HCT116 (cell line): ENCODE measurements at regions not wholly inside any gene's neighbourhood (a gene's known extent, or its start where the extent isn't known, plus 50 kb on each side); places are given as distances from the start of the nearest gene placed in this dataset.

Experiments used
- CBX3 ChIP-seq: IDR thresholded peaks from 2 replicates; pipeline ENCODE4 v1.6.1; 2012; ENCODE audit warnings: low read depth
- EGR1 ChIP-seq: IDR thresholded peaks from 2 replicates; pipeline ENCODE4 v1.6.1; 2012; ENCODE audit warnings: low read depth
- EZH2 ChIP-seq: fragments of 200-600 bp; sonication (generic); IDR thresholded peaks from 2 replicates; pipeline ENCODE4 v1.6.1; 2017; ENCODE audit warnings: antibody characterized with exemption, mixed run types
- FOSL1 ChIP-seq: IDR thresholded peaks from 2 replicates; pipeline ENCODE4 v1.6.1; 2012; ENCODE audit warnings: low read depth
- JUND ChIP-seq: IDR thresholded peaks from 2 replicates; pipeline ENCODE4 v1.6.1; 2012
- SIN3A ChIP-seq: IDR thresholded peaks from 2 replicates; pipeline ENCODE4 v1.6.1; 2012; ENCODE audit warnings: low read depth
- TF ChIP-seq, protein P1 (sequence below): IDR thresholded peaks from 2 replicates; pipeline ENCODE4 v1.6.1; 2012
- TF ChIP-seq, protein P2 (sequence below), 3 experiments: fragments of 200-600 bp in 1 of 3; sonication (generic) in 1 of 3; IDR thresholded peaks in 2 of 3; conservative IDR thresholded peaks in 1 of 3; 2 replicates each; pipeline ENCODE4 v1.5.1; 2012 to 2017; ENCODE audit warnings: low read depth in 2 of 3, low read length in 2 of 3, antibody characterized with exemption in 1 of 3, borderline replicate concordance in 1 of 3, control low read depth in 1 of 3, mild to moderate bottlenecking in 1 of 3, mixed read lengths in 1 of 3, mixed run types in 1 of 3, moderate library complexity in 1 of 3; ENCODE audit not compliant: insufficient read depth in 1 of 3
- TF ChIP-seq, protein P3 (sequence below): IDR thresholded peaks from 2 replicates; pipeline ENCODE4 v1.6.1; 2012

DNA sequence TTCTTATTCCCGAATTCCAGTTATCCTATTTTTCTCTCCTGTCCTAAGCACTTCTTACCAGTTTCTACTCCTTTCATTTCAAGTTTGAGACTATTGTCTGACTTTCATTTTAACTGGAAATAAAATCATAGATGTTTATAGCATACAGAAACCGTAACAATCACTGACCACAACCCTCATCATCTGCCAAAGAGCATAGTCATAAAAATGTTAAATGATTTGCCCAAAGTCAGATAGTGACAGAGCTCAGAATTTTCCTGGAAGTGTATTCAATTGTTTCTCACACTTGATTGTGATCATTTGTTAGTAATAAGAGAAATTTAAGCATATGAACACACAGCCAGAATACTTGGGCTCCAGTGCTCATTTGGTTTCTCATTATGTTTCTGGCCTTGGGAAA is 250.5 kb upstream of the PCDH15 start:
- TF ChIP-seq, protein P1, sequence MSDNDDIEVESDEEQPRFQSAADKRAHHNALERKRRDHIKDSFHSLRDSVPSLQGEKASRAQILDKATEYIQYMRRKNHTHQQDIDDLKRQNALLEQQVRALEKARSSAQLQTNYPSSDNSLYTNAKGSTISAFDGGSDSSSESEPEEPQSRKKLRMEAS = no peak
- no peak for TF ChIP-seq JUND
- no peak for TF ChIP-seq EGR1
- no peak for TF ChIP-seq FOSL1
- TF ChIP-seq, protein P2, sequence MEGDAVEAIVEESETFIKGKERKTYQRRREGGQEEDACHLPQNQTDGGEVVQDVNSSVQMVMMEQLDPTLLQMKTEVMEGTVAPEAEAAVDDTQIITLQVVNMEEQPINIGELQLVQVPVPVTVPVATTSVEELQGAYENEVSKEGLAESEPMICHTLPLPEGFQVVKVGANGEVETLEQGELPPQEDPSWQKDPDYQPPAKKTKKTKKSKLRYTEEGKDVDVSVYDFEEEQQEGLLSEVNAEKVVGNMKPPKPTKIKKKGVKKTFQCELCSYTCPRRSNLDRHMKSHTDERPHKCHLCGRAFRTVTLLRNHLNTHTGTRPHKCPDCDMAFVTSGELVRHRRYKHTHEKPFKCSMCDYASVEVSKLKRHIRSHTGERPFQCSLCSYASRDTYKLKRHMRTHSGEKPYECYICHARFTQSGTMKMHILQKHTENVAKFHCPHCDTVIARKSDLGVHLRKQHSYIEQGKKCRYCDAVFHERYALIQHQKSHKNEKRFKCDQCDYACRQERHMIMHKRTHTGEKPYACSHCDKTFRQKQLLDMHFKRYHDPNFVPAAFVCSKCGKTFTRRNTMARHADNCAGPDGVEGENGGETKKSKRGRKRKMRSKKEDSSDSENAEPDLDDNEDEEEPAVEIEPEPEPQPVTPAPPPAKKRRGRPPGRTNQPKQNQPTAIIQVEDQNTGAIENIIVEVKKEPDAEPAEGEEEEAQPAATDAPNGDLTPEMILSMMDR (IDR thresholded peaks at IDR 0.05 in 2 of 3, conservative IDR thresholded peaks at IDR 0.05 in 1 of 3; ENCODE audit: borderline replicate concordance in 1 of 3, insufficient read depth in 1 of 3, low read depth in 2 of 3, low read length in 2 of 3) = no peak
- TF ChIP-seq EZH2 = no peak
- TF ChIP-seq, protein P3, sequence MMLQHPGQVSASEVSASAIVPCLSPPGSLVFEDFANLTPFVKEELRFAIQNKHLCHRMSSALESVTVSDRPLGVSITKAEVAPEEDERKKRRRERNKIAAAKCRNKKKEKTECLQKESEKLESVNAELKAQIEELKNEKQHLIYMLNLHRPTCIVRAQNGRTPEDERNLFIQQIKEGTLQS = no peak
- no peak for TF ChIP-seq CBX3
- no peak for TF ChIP-seq SIN3A
